ENCODE measurements at regions not wholly inside any gene's neighbourhood (a gene's known extent, or its start where the extent isn't known, plus 50 kb on each side); places are given as distances from the start of the nearest gene placed in this dataset.

DNA sequence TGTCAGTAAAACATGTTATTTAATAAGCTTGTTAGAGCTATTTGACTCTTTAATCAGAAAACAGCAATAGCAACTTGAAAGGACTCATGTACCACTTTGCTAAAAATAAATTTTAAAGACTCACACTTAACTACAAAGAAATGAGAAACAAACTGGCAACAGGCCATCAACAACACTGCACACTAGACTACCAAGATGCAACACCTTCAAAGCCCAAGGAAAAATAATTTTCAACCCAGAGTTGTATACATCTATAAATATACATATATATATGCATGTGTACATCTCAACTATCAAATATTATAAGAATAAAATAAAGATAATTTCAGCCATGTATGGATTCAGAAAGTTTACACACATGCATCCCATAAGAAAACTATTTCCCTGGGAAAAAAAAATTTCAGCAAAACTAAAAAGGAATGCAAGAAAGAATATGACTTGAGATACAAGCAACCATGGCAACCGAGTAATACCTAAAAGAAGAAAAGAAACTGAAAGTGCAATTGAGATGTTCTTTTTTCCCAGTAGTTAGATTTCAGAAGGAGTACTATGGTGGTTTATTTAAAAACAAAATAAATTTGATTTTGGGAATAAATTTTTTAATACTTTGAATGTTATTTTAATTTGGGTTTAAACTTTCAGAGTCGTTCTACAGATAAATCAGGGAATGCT is 303.8 kb downstream of the UBE3D start:
- TF ChIP-seq, protein P1, sequence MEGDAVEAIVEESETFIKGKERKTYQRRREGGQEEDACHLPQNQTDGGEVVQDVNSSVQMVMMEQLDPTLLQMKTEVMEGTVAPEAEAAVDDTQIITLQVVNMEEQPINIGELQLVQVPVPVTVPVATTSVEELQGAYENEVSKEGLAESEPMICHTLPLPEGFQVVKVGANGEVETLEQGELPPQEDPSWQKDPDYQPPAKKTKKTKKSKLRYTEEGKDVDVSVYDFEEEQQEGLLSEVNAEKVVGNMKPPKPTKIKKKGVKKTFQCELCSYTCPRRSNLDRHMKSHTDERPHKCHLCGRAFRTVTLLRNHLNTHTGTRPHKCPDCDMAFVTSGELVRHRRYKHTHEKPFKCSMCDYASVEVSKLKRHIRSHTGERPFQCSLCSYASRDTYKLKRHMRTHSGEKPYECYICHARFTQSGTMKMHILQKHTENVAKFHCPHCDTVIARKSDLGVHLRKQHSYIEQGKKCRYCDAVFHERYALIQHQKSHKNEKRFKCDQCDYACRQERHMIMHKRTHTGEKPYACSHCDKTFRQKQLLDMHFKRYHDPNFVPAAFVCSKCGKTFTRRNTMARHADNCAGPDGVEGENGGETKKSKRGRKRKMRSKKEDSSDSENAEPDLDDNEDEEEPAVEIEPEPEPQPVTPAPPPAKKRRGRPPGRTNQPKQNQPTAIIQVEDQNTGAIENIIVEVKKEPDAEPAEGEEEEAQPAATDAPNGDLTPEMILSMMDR (IDR thresholded peaks at IDR 0.05): no peak
- H3K9me3 ChIP-seq: no peaks in the 10 kb centered on the region
- H3K36me3 ChIP-seq: no peaks in the 10 kb centered on the region
- H3K4me3 ChIP-seq: no peak overlapping the region
- ATAC-seq (no peak), DNase-seq (no peak)
- intact Hi-C loops (cut with DNase I): no loop called here
- no peak overlapping the region for H3K27ac ChIP-seq
- no peaks in the 10 kb centered on the region for H3K27me3 ChIP-seq
- H3K4me1 ChIP-seq: no peaks in the 10 kb centered on the region

DNA sequence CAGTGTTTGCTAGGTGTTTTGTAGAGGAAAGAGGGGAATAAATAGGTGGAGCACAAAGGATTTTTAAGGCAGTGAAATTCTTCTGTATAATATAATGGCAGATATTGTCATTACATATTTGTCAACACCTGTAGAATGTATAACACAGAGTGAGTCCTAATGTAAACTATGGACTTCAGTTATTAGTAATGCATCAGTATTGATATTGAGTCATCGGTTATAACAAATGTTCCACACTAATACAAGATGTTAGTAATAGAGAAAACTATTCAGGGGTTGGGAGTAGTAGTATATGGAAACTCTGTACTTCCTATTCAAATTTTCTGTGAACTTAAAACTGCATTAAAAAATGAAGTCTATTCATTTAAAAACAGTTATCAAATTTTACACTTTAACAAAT is 299.2 kb downstream of the UBE3D start:
- no peaks in the 10 kb centered on the region for H3K27me3 ChIP-seq
- TF ChIP-seq, protein P1 (IDR thresholded peaks at IDR 0.05): no peak
- intact Hi-C loops (cut with DNase I): no loop called here
- H3K36me3 ChIP-seq: no peaks in the 10 kb centered on the region
- no peaks in the 10 kb centered on the region for H3K4me1 ChIP-seq
- DNase-seq (no peak), ATAC-seq (no peak)
- H3K4me3 ChIP-seq: no peak overlapping the region
- no peak overlapping the region for H3K27ac ChIP-seq
- no peaks in the 10 kb centered on the region for H3K9me3 ChIP-seq

DNA sequence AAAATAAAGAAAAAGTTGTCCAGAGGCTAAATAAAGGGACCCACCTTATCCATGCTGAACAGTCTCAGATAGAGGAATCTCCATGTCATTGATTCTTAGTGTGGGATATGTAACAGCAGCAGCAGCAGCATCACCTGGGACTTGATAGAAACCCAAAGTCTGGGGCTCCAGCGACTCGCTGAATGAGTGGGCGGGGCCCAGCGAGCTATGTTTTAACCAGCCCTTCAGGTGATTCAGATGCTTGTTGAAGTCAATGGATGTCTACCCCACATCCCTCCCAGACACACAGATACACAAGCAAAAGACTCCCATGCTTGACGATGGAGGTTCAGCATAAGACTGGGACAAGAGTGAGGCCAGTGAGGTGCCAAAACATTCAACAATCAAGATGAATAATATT is 298.6 kb downstream of the UBE3D start:
- no peak overlapping the region for H3K4me3 ChIP-seq
- H3K27me3 ChIP-seq: no peaks in the 10 kb centered on the region
- H3K36me3 ChIP-seq: no peaks in the 10 kb centered on the region
- no peaks in the 10 kb centered on the region for H3K4me1 ChIP-seq
- ATAC-seq (no peak), DNase-seq (no peak)
- TF ChIP-seq, protein P1 (IDR thresholded peaks at IDR 0.05): no peak
- H3K9me3 ChIP-seq: no peaks in the 10 kb centered on the region
- intact Hi-C loops (cut with DNase I): no loop called here
- no peak overlapping the region for H3K27ac ChIP-seq

DNA sequence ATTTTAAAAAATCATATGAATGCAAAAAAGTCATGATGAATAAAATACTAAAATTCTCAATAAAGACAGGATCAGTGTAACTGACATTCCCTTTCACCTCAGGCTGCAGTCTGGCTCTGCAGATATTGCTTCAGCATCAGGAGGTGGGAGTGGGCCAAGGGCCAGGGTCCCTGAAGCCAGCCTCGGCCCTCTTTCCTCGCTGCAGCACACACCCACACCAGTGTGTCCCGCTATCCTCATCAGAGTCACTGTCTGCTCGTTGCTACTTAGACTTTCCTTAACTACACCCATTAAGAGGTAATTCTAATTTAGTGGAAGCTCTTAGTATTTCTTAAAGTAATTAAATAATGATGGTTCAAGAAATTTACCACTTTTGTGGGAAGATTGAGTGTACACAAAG is 298.2 kb downstream of the UBE3D start:
- Histone ChIP-seq H3K4me3 (no peak overlapping the region), H3K9me3 (no peaks in the 10 kb centered on the region), H3K36me3 (no peaks in the 10 kb centered on the region), H3K4me1 (no peaks in the 10 kb centered on the region), H3K27me3 (no peaks in the 10 kb centered on the region), H3K27ac (no peak overlapping the region)
- TF ChIP-seq, protein P1 (IDR thresholded peaks at IDR 0.05): no peak
- DNase-seq: no peak
- no peak for ATAC-seq
- intact Hi-C loops (cut with DNase I): no loop called here

DNA sequence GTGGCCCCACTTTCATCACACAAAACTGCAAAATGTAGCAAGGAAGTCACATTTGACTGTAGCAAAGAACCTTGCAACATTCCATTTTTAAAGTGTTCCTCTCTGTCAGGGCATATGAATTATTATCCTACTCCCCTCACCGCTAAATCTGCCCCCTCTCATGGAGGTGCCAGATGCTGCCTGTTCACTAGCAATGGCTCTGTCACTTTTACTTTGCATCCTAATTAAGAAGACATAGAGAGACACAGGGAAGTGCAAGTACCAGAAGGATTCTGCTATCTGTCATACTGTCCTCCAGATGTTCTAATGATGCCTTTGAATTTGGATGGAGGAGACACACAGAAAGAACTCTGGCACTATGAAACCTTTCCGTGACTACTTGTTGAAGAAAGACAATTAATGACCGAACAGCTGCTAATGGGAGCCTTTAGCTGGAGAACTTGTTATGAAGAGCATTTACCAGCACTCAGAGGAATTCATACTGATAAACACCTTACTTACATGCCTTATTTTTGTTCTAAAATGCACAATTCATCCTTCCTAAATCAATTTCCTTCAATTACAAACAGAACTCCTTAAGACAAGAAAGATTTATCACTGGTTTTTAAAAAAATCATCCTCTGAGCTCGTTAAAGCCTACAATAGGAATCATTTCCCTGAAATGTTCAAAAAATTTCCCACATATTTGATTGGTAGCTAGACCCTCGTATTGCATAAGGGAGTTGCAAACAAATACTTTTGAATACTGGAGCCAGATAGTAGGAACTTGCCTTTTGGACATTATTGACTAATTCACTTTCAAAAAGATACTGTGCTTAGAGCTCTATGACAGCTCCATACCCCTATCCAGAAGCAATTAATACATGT is 292.6 kb downstream of the UBE3D start:
- Histone ChIP-seq H3K9me3 (no peaks in the 10 kb centered on the region), H3K4me1 (no peaks in the 10 kb centered on the region), H3K4me3 (no peak overlapping the region), H3K27ac (no peak overlapping the region), H3K27me3 (no peaks in the 10 kb centered on the region), H3K36me3 (no peaks in the 10 kb centered on the region)
- ATAC-seq: no peak
- no peak for DNase-seq
- intact Hi-C loops (cut with DNase I): no loop called here
- TF ChIP-seq, protein P1 (IDR thresholded peaks at IDR 0.05): no peak
